Endothelial cell (in vitro differentiated cells): ENCODE measurements at regions not wholly inside any gene's neighbourhood (a gene's known extent, or its start where the extent isn't known, plus 50 kb on each side); places are given as distances from the start of the nearest gene placed in this dataset.

Experiments
- DNase-seq: peaks from one replicate; pipeline ENCODE4 v3.0.0; 2021; ENCODE audit warnings: low spot score
- H3K27ac Mint-ChIP-seq: one replicate; pipeline ENCODE4 v1.8.0; 2021; ENCODE audit warnings: mixed read lengths, inconsistent platforms; ENCODE audit not compliant: unreplicated experiment
- H3K27me3 Mint-ChIP-seq: one replicate; pipeline ENCODE4 v1.8.0; 2021; ENCODE audit warnings: mild to moderate bottlenecking, moderate library complexity, mixed read lengths, inconsistent platforms; ENCODE audit not compliant: unreplicated experiment
- H3K36me3 Mint-ChIP-seq: one replicate; pipeline ENCODE4 v1.8.0; 2021; ENCODE audit warnings: mild to moderate bottlenecking, low read depth, mixed read lengths, inconsistent platforms; ENCODE audit not compliant: unreplicated experiment
- H3K4me1 Mint-ChIP-seq: one replicate; pipeline ENCODE4 v1.8.0; 2021; ENCODE audit warnings: mild to moderate bottlenecking, mixed read lengths, inconsistent platforms; ENCODE audit not compliant: unreplicated experiment
- H3K4me3 Mint-ChIP-seq: one replicate; pipeline ENCODE4 v1.8.0; 2021; ENCODE audit warnings: mild to moderate bottlenecking, mixed read lengths, inconsistent platforms; ENCODE audit not compliant: unreplicated experiment
- H3K9me3 Mint-ChIP-seq: one replicate; pipeline ENCODE4 v1.8.0; 2021; ENCODE audit warnings: mixed read lengths, inconsistent platforms; ENCODE audit not compliant: unreplicated experiment
- TF ChIP-seq, protein P1 (sequence below): fragments of 200-600 bp; sonication (generic); IDR thresholded peaks from one replicate; pipeline ENCODE4 v1.5.0; 2021; ENCODE audit warnings: antibody characterized with exemption; ENCODE audit not compliant: unreplicated experiment

DNA sequence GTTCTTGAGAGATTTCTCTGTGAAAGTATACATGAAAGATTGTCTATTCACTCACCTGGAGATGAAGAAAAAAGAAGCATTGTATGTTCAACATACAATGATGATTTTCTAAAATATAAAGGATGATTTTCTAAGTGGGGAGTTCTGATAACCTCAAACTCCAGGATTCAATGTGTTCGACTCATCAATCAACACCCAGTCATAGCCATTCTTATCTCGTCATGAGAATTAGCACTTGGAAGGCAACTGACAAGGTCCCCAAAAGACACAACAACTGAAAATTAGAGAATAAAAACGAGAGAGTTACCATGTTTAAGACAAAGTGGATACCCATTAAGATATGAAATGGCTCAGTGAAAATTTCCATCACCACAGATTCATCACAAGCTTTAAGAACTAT, 52.1 kb upstream of the SIMC1 start:
- Mint-ChIP-seq H3K4me3 (no peak overlapping the region), H3K9me3 (no peaks in the 10 kb centered on the region), H3K36me3 (no peaks in the 10 kb centered on the region), H3K27me3 (peaks cover 2% of the 10 kb centered on the region), H3K27ac (no peak overlapping the region), H3K4me1 (peaks cover 2% of the 10 kb centered on the region)
- TF ChIP-seq, protein P1, sequence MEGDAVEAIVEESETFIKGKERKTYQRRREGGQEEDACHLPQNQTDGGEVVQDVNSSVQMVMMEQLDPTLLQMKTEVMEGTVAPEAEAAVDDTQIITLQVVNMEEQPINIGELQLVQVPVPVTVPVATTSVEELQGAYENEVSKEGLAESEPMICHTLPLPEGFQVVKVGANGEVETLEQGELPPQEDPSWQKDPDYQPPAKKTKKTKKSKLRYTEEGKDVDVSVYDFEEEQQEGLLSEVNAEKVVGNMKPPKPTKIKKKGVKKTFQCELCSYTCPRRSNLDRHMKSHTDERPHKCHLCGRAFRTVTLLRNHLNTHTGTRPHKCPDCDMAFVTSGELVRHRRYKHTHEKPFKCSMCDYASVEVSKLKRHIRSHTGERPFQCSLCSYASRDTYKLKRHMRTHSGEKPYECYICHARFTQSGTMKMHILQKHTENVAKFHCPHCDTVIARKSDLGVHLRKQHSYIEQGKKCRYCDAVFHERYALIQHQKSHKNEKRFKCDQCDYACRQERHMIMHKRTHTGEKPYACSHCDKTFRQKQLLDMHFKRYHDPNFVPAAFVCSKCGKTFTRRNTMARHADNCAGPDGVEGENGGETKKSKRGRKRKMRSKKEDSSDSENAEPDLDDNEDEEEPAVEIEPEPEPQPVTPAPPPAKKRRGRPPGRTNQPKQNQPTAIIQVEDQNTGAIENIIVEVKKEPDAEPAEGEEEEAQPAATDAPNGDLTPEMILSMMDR: no peak
- no peak for DNase-seq

DNA sequence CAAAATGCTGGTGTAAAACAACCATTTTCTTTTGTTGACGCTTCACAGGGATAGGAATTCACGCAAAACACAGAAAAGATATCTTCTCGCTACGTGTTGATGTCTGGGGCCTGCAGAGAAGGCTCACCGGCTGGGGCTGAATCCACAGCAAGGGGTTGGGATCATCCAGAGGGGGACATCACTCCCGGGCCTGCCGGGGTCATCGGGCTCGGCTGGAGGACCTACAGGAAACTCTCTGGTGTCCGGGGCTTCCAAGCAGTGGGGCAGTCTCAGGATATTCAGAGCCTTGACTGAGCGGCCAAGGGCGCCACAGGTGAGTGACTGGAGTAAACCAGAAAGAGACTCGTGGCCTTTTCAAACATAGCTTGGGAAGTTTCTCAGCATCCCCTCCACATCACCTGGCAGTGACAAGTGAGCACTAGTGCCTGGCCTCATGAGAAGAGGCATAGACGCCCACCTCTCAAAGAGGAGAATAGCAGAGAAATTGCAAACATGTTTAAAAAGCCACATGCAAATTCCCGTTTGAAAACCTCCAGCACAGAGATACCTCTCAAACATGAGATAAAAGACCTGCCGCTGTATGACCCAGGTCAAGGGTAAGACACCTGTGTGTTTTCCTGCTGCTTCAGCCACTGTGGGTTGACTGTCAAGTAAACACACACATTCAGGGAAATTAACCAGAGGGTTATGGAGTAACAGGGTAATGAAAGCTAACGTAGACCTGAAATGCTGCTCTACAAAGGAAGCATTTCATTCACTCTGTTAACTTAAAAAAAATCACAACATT, 50.8 kb upstream of the SIMC1 start:
- no peak for DNase-seq
- no peaks in the 10 kb centered on the region for H3K4me1 Mint-ChIP-seq
- H3K27me3 Mint-ChIP-seq: peaks cover 2% of the 10 kb centered on the region
- no peaks in the 10 kb centered on the region for H3K36me3 Mint-ChIP-seq
- H3K27ac Mint-ChIP-seq: no peak overlapping the region
- no peaks in the 10 kb centered on the region for H3K9me3 Mint-ChIP-seq
- H3K4me3 Mint-ChIP-seq: no peak overlapping the region
- TF ChIP-seq, protein P1: no peak

DNA sequence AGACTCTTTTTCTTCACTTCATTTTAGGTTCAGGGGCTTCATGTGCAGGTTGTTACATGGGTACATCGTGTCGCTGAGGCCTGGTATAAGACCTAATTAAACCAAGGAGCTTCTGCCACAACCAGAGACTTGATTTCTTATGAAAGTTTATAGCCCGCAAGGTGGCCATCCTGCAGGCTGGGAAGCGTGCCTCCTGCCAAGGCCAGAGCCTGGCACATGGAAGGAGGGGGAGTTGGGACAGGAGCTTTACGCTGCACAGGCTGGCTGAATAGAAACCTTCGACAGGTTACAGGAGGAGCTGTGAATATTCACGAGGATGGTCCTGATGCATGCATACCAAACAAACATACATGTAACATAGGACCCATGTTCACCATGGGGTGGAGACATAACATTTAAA, 50.1 kb upstream of the SIMC1 start:
- peaks cover 1% of the 10 kb centered on the region for H3K27me3 Mint-ChIP-seq
- no peaks in the 10 kb centered on the region for H3K36me3 Mint-ChIP-seq
- H3K9me3 Mint-ChIP-seq: no peaks in the 10 kb centered on the region

More for the DNA sequence above, 50.1 kb upstream of the SIMC1 start:
- H3K4me1 Mint-ChIP-seq: no peaks in the 10 kb centered on the region
- DNase-seq: no peak
- TF ChIP-seq, protein P1: no peak
- H3K4me3 Mint-ChIP-seq: no peak overlapping the region
- no peak overlapping the region for H3K27ac Mint-ChIP-seq
